AG09319 (cell line): ENCODE measurements at regions not wholly inside any gene's neighbourhood (a gene's known extent, or its start where the extent isn't known, plus 50 kb on each side); places are given as distances from the start of the nearest gene placed in this dataset.
"Not testable (repeated sequence)": the region's sequence is repeated elsewhere in the genome, so short reads cannot be mapped to it uniquely, and the experiment has no call there.

ENCODE experiments used
- DNase-seq: peaks from one replicate; pipeline ENCODE4 v3.0.0-alpha.2; 2010; ENCODE audit warnings: low read depth; ENCODE audit errors: extremely low read depth
- CTCF ChIP-seq: IDR thresholded peaks from 2 replicates; pipeline ENCODE4 v1.5.1; 2011; ENCODE audit warnings: low read depth, mild to moderate bottlenecking, inconsistent platforms, low read length, moderate library complexity

DNA sequence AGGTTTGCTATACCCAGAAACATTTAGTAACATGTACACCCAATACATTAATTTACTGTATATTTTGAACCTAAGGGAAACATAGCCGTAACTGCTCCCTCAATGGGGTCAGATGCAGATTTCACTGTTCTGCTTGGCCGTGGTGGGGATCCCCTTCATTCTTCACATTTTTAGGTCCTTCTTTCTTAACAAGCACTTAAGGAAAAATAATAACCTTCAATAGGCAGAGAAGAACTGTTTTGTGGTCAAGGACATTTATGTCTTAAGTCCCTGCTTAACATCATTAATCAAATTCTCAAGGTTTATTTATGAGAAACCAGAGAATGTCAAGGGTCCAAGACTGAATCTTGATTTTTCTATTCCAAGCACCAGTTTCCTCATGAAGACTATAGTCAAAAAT is 592.1 kb upstream of the ANKRD30A start:
- DNase-seq, result no peak
- TF ChIP-seq CTCF, result no peak

DNA sequence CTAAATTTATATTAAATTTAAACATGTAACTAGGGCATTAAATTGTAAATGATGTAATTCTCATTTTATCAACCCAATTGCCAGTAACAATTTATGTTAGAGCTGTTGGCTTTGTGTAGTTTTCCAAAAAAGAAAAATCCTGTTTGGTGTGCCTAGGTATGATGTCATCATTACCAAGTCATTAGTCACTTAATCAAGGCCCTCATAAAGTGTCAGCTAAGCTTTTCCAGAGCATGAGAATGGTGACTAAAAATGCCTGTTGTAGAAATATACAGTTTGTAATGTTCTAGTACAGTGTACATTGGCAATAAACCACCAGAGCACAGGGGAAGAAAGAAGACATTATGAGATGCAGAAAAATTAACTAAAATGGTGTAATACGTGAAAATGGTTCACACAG is 593.8 kb upstream of the ANKRD30A start:
- no peak for DNase-seq
- TF ChIP-seq CTCF, result no peak

DNA sequence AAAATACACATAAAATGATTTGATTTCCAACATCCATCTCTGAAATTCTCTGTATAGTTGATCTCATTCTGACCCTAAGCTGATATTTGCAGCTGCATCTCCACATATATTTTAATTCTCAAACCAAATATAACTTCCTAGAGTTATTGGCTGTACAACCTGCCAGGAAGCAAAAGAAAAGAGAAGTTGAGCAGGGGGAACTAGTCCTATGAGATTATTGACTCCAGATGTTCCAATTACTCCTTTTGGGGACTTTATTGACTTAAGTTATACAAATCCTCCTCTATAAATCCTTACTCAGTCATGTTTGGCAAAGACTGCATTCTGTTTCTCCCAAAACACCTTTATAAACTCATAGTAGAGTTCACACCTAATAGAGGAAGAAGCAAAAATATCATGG is 599.4 kb upstream of the ANKRD30A start:
- no peak for DNase-seq
- TF ChIP-seq CTCF, result no peak

GRCh38 chr10:36524126-36524525 is 601.3 kb upstream of the ANKRD30A start:
- DNase-seq, result not testable (repeated sequence)

GRCh38 chr10:36519909-36520308 is 605.5 kb upstream of the ANKRD30A start:
- no peak for DNase-seq

DNA sequence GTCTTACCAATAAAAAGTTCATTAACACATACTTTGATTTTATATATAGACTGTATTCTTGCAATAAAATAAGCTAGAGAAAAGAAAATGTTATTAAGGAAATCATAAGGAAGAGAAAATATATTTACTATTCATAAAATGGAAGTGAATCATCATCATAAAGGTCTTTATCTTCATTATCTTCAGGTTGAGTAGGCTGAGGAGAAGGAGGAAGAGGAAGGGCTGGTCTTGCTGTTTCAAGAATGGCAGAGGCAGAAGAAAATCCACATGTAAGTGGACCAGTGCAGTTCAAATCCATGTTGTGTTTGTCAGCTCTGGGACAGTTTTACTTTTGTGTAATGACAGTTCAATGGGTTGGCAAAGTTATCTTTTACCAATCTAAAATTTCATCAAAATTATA is 609.1 kb upstream of the ANKRD30A start:
- DNase-seq, result no peak
- no peak for TF ChIP-seq CTCF

More at GRCh38 chr10:36519909-36520308, 605.5 kb upstream of the ANKRD30A start:
- no peak for TF ChIP-seq CTCF

GRCh38 chr10:36515319-36515718 is 610.1 kb upstream of the ANKRD30A start:
- no peak for DNase-seq

More at GRCh38 chr10:36515319-36515718, 610.1 kb upstream of the ANKRD30A start:
- no peak for TF ChIP-seq CTCF
